Upper lobe of left lung (tissue), 6 donors: ENCODE measurements at regions not wholly inside any gene's neighbourhood (a gene's known extent, or its start where the extent isn't known, plus 50 kb on each side); places are given as distances from the start of the nearest gene placed in this dataset.
A peak's percentile ranks its signal among the peaks of the same experiment; 100 is the strongest.

Experiments used
- ATAC-seq, 2 donors: fragments of 200-7000 bp; cut with Tn5 transposase; one replicate each; pipeline ENCODE4 v1.9.1; 2022; ENCODE audit warnings: mild to moderate bottlenecking in 2 of 2, moderate library complexity in 2 of 2; ENCODE audit not compliant: low FRiP score in 2 of 2
- DNase-seq, 2 donors: peaks; one replicate each; pipeline ENCODE4 v3.0.0-alpha.2; 2019 to 2020
- H3K27ac ChIP-seq, 4 donors: fragments of 200-600 bp; sonication (generic); one replicate each; pipeline ENCODE4 v1.5.1; 2016 to 2019
- H3K27me3 ChIP-seq, 4 donors: fragments of 200-600 bp; sonication (generic); one replicate each; pipeline ENCODE4 v1.5.1; 2017 to 2019
- H3K36me3 ChIP-seq, 4 donors: fragments of 200-600 bp; sonication (generic); one replicate each; pipeline ENCODE4 v1.5.1; 2016 to 2019
- H3K4me1 ChIP-seq, 4 donors: fragments of 200-600 bp; sonication (generic); one replicate each; pipeline ENCODE4 v1.5.1; 2018 to 2019
- H3K4me3 ChIP-seq, 4 donors: fragments of 200-600 bp; sonication (generic); one replicate each; pipeline ENCODE4 v1.5.1; 2017 to 2019; ENCODE audit warnings: mild to moderate bottlenecking in 2 of 4, moderate library complexity in 1 of 4
- H3K9me3 ChIP-seq, 4 donors: fragments of 200-600 bp; sonication (generic); one replicate each; pipeline ENCODE4 v1.5.1; 2018 to 2019
- EP300 ChIP-seq, 4 donors: sonication (generic); formaldehyde crosslinking; IDR thresholded peaks; one replicate each; pipeline ENCODE4 v1.5.1; 2017; ENCODE audit warnings: antibody characterized with exemption in 4 of 4, control low read depth in 2 of 4
- POLR2A ChIP-seq, 4 donors: fragments of 450-650 bp; IDR thresholded peaks; one replicate each; pipeline ENCODE4 v1.5.1; 2016 to 2017; ENCODE audit warnings: antibody characterized with exemption in 4 of 4, mild to moderate bottlenecking in 2 of 4
- POLR2AphosphoS5 ChIP-seq, 2 donors: sonication (generic); formaldehyde crosslinking; IDR thresholded peaks; one replicate each; pipeline ENCODE4 v1.5.1; 2017; ENCODE audit warnings: antibody characterized with exemption in 2 of 2
- WGBS, 2 donors: methylation state at CpG; one replicate each; pipeline ENCODE4 v1.1.5; 2017 to 2018; 5-methylcytosine and 5-hydroxymethylcytosine counted together
- TF ChIP-seq, protein P1 (sequence below), 6 experiments: fragments of 450-650 bp in 4 of 6; fragments of 200-600 bp in 2 of 6; sonication (generic) in 2 of 6; IDR thresholded peaks; one replicate each; pipeline ENCODE4 v1.5.1; 2016 to 2019; ENCODE audit warnings: antibody characterized with exemption in 6 of 6
- donor health status: DM: no; HTN: no; CAD: no; lungs with moderate emphysema.
- donor health status: DM: no; HTN: yes; CAD: no; lungs with severe emphysema.

DNA sequence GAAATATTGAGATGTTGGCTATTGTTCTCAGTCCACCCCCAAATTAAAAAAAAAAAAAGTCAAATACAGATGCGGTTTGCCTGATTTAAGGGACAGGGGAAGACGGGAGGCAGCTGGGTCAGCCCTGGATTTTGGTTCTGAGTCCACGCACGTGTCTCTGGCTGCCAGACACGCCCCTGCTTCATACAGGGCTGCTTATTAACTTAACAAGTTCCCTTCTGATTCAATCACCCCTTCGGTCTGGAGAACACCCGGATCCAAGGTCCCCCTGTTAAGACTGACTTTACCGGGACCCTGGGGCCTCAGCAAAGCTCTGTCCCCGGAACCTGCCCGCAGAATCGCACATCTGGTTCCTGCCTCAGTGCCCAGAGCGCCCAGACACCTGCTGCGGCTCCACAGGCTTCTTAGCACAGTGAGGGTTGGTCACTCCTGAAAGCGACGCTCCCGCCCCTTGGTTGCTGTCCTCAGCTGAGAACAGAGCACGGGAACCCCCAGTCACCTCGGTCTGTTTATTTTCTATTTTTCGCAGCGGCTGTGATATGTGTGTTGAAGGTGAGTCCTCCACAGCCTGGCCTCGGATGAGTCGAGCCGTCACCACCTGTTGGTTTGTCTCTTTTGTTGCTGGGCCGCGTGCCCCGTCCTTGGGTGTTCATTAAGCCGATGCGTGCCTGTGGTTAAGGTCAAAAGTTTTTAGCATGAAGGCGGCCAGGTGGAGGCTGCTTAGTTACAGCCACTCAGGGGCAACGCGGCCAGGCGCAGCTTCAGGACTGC is 57.2 kb downstream of the RTP5 start:
- Histone ChIP-seq H3K4me1 (no peaks in the 10 kb centered on the region), H3K9me3 (no peaks in the 10 kb centered on the region), H3K27ac (no peak overlapping the region), H3K27me3 (no peaks in the 10 kb centered on the region), H3K36me3 (no peaks in the 10 kb centered on the region), H3K4me3 (no peak overlapping the region)
- no peak for DNase-seq
- ATAC-seq: peak in 1 of 2 donors; percentile 21
- TF ChIP-seq POLR2A (IDR thresholded peaks at IDR 0.05): no peak
- TF ChIP-seq, protein P1, sequence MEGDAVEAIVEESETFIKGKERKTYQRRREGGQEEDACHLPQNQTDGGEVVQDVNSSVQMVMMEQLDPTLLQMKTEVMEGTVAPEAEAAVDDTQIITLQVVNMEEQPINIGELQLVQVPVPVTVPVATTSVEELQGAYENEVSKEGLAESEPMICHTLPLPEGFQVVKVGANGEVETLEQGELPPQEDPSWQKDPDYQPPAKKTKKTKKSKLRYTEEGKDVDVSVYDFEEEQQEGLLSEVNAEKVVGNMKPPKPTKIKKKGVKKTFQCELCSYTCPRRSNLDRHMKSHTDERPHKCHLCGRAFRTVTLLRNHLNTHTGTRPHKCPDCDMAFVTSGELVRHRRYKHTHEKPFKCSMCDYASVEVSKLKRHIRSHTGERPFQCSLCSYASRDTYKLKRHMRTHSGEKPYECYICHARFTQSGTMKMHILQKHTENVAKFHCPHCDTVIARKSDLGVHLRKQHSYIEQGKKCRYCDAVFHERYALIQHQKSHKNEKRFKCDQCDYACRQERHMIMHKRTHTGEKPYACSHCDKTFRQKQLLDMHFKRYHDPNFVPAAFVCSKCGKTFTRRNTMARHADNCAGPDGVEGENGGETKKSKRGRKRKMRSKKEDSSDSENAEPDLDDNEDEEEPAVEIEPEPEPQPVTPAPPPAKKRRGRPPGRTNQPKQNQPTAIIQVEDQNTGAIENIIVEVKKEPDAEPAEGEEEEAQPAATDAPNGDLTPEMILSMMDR (IDR thresholded peaks at IDR 0.05): no peak
- TF ChIP-seq EP300 (IDR thresholded peaks at IDR 0.05): no peak
- no peak for TF ChIP-seq POLR2AphosphoS5 (IDR thresholded peaks at IDR 0.05)
- 58 to 75% methylated on average over 21 to 32 of the region's 32 CpGs for WGBS, 2 donors

DNA sequence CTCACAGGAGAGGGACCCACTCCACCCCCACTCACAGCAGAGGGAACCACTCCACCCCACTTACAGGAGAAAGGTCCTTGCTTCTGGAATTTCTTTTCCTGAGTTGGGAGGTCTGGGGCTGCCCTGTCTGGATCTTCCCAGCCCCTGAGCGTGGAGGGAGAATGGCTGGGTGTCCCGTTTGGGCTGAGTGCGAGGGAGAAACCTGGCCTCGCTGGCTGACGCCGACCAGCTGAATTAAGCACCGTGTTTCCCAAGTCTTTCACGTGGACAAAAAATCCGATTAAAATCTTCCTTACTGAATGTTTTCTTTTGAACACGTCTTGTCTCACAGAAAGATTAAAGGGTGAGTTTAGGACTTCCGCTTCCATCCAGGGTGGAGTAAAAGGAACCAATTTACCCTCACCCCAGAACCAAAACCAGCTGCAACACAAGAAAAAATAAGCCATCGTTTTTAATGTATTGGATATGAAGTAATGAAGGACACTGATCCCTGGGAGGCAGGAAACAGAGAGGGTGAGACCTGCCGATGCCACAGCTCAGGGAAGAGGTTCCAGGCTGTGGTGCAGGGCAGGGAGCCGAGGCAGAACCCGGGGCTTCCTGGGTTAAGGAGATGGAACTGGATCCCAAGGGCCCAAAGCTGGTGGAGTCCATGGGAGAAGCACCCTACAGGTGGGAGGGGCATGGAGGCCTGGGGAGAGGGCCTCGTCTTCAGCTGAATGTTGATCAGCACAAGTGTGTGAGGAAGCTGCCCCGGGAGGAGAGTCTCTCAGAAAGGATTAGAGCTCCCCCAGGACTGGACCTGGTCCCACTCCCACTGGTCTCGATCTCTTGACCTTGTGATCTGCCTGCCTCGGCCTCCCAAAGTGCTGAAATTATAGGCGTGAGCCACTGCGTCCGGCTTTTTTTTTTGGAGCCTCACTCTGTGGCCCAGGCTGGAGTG is 60.3 kb downstream of the RTP5 start:
- Histone ChIP-seq H3K27ac (no peak overlapping the region), H3K9me3 (no peaks in the 10 kb centered on the region), H3K4me1 (no peaks in the 10 kb centered on the region), H3K27me3 (no peaks in the 10 kb centered on the region), H3K36me3 (no peaks in the 10 kb centered on the region), H3K4me3 (no peak overlapping the region)
- TF ChIP-seq, protein P1 (IDR thresholded peaks at IDR 0.05): no peak
- TF ChIP-seq POLR2AphosphoS5 (IDR thresholded peaks at IDR 0.05) (no peak), POLR2A (IDR thresholded peaks at IDR 0.05) (no peak), EP300 (IDR thresholded peaks at IDR 0.05) (no peak)
- DNase-seq (no peak), ATAC-seq (no peak)
- 87% methylated on average over 20 to 22 of the region's 22 CpGs for WGBS, 2 donors

DNA sequence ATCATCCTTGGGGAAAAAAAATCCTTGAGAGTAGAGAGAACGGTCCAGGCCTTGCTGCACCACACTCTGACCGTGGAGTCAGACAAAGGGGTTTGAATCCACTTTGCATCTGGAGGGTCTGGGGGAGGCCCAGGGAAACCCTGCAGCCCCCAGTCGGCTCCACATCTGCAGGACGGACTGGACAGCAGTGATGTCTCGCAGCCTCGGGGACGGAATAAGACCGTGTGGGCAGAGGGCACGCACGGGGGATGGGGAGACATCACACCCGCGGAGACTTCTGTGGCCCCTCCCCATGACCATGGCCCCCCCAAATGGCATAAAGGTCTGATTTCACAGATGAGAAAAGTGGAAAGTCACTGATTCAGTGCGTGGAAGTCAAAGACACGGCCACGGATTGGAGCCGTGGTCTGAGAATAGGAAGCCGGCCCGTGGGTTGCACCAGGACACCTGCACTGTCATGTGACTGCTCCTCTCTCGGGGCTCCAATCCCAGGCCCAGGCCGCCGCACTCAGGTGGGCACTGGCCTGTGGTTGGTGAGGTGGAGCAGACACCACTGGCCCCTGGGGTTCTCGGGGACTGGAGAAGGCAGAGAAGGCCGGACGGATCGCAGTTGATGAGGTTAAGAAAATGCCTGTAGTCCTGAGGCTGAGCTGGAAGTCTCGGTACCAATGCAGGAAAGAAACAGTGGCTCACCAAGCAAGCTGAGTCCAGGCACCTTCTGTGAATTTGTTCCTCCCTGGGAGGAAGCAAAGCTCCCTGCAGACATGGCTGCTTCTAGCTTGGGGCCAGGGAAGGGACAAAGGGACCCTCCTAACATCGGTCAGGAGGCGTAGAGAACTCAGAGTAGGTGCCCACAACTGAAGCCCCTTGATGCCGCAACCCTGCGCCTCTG is 61.8 kb downstream of the RTP5 start:
- 93 to 94% methylated on average over 27 to 30 of the region's 30 CpGs for WGBS, 2 donors
- Histone ChIP-seq H3K36me3 (no peaks in the 10 kb centered on the region), H3K4me1 (no peaks in the 10 kb centered on the region), H3K9me3 (no peaks in the 10 kb centered on the region), H3K4me3 (no peak overlapping the region), H3K27me3 (no peaks in the 10 kb centered on the region), H3K27ac (no peak overlapping the region)
- ATAC-seq: no peak
- peak in 1 of 2 donors; percentile 74 for DNase-seq
- no peak for TF ChIP-seq EP300 (IDR thresholded peaks at IDR 0.05)
- TF ChIP-seq, protein P1 (IDR thresholded peaks at IDR 0.05): no peak
- no peak for TF ChIP-seq POLR2A (IDR thresholded peaks at IDR 0.05)
- TF ChIP-seq POLR2AphosphoS5 (IDR thresholded peaks at IDR 0.05): no peak

DNA sequence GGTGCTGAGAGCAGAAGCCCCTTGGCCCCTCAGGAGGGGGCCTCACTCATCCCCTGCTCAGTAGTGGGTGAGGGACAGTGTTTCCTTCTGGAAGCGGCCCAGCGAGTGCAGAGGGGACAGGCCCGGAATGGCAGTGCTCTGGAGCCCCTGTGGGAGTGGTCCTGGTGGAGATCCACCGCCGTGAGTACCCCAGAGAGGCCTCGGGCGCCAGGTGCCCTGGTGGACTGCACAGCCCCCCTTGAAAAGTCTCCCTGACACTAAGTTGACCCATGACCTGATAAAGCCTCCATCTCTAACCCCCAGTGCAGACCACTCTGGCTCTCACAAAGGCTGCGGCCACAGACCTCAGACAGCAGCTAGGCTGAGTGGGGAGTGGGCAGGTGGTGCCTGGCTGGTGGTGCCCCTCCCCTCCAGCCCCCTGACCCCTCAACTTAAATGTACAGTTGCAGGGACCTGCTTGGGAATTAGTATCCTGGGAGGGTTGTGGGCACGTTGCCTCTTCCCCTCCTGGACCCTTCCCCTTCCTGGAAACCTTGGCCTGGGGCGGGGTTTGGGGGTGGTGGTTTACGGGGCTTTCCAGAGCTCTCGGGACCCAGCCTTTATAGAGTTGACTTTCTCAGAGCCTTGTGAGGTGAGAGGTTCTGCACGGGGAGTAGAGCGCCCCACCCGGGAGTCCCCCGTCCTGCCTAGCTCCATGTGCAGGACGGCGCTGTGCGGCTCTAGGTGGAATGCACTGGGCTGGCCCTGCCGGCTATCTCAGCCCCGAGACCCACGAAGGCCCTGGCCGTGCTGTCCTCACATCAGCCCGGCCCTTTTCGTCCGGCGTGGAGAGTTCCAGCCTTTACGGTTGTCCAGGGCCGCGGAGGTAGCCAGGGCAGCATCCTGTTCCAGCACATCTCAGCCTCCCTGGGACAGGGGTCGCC is 62.7 kb downstream of the RTP5 start:
- WGBS, 2 donors: 94 to 95% methylated on average over 19 to 31 of the region's 31 CpGs
- DNase-seq (peak in 1 of 2 donors; percentile 72), ATAC-seq (peak; percentile 13 to 42)
- Histone ChIP-seq H3K4me1 (no peaks in the 10 kb centered on the region), H3K9me3 (no peaks in the 10 kb centered on the region), H3K36me3 (no peaks in the 10 kb centered on the region), H3K27ac (peak overlapping the region in 2 of 4 donors; percentile 14 to 19), H3K4me3 (no peak overlapping the region), H3K27me3 (no peaks in the 10 kb centered on the region)
- TF ChIP-seq POLR2AphosphoS5 (IDR thresholded peaks at IDR 0.05) (no peak), POLR2A (IDR thresholded peaks at IDR 0.05) (no peak), EP300 (IDR thresholded peaks at IDR 0.05) (no peak)
- TF ChIP-seq, protein P1 (IDR thresholded peaks at IDR 0.05): no peak
